Islet precursor cell (in vitro differentiated cells): ENCODE measurements at regions not wholly inside any gene's neighbourhood (a gene's known extent, or its start where the extent isn't known, plus 50 kb on each side); places are given as distances from the start of the nearest gene placed in this dataset.
"Not testable (repeated sequence)": the region's sequence is repeated elsewhere in the genome, so short reads cannot be mapped to it uniquely, and the experiment has no call there.

Experiments
- DNase-seq: peaks from one replicate; pipeline ENCODE4 v3.0.0-alpha.2; 2018

DNA sequence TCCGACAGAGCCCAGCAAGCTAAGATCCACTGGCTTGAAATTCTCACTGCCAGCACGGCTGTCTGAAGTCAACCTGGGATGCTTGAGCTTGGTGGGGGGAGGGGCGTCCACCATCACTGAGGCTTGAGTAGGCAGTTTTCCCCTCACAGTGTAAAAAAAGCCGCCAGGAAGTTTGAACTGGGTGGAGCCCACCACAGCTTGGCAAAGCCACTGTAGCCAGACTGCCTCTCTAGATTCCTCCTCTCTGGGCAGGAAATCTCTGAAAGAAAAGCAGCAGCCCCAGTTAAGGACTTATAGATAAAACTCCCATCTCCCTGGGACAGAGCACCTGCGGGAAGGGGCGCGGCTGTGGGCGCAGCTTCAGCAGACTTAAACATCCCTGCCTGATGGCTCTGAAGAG is 68.7 kb upstream of the LIPC start:
- DNase-seq, result not testable (repeated sequence)

- not testable (repeated sequence) for DNase-seq
These were observed 68.1 kb upstream of the LIPC start for GRCh38 chr15:58363673-58364072.

- not testable (repeated sequence) for DNase-seq
These were observed 66.7 kb upstream of the LIPC start for GRCh38 chr15:58365098-58365497.

GRCh38 chr15:58369261-58369701 is 62.5 kb upstream of the LIPC start:
- DNase-seq, result no peak

DNA sequence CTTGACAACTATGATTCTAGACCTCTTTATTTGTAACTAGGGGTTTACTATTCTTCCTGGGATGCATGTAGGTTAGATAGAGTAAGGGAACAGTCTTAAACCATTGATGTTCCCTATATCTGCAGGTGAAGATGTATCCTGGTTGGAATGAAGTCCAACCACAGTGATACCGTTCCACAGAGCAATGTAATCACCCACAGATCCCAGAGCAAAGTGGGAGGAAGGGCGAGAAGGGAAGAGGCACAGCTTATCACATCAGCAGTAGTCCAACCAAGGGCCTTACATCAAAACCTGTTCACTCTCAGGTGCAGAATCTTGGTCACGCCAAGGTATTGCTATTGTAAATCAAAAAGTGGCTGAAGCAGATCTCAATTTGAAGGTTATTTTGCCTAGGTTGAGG is 61.8 kb upstream of the LIPC start:
- DNase-seq, result no peak

DNA sequence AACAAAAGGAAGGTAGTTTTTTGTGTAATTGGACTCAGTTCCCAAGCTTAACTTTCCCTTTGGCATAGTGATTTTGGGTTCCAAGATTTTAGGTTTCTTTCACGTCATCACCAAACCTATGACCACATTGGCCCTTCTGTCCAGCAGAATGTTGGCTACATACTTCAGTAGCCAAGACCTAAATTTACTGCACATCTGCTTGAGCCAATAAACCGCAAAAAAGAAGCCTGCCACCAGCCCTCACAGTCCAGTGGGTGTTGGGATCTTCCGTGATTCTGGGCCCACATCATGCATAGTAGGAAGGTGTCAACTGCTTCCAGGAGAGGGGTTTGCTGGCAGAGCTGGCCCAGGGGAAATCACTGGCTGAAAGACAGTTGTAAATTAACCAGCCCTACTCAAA is 57.6 kb upstream of the LIPC start:
- no peak for DNase-seq

GRCh38 chr15:58377193-58377592 is 54.6 kb upstream of the LIPC start:
- no peak for DNase-seq

- DNase-seq, result no peak
These were observed 53.3 kb upstream of the LIPC start for GRCh38 chr15:58378241-58379085.

DNA sequence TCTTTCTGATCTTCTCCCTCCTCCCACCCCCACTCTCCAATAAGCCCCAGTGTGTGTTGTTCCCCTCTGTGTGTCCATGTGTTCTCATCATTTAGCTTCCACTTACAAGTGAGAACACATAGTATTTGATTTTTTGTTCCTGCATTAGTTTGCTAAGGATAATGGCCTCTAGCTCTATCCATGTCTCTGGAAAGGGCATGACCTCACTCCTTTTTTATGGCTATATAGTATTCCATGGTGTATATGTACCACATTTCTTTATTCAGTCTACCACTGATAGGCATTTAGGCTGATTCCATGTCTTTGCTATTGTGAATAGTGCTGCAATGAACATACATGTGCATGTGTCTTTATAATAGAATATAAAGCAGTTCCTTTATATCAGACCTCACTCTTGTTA is 52.3 kb upstream of the LIPC start:
- not testable (repeated sequence) for DNase-seq

DNA sequence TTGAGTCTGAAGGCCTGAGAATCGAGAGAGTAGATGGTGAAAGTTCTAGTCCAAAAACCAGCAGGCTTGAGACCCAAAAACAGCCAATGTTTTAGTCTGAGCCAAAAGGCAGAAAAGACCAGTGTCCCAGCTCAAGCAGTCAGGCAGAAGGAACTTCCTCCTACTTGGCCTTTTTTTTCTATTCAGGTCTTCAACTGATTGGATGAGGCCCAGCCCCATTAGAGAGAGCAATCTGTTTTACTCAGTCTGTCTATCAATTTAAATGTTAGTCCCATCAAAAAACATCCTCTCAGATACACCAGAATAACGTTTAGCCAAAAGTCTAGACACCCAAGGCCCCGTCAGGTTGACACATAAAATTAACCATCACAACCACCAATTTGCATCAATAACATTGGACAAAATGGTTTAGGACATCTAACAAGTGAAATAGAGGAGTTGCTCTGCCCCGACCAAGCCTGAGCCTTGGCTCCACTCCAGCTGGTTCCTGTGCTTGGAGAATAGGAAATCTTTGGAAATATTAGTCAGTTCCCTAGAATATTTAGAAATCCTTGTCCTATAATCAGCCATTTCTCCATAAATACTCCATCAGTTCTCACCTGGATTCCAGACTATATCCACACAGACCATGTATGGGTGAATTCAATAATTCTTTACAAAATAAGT is 51.4 kb upstream of the LIPC start:
- no peak for DNase-seq

DNA sequence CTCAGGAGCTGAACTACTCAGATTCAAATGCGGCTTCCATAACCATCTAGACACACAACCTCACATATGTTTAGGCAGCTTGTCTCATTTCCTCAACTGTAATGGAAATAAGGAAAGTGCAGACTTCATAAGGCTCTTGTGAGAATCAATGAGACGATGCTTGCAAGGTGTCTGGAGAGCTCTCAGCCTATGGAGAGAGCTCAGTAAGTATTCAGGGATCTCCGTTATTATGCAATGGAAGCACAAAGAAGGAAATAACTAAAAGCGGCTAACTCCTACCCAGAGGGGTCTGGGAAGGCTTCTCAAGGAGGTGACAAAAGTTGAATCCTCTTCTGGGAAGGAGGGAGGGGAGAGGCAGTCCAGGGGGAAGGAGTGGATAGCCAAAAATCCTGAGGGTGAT is 50.1 kb upstream of the LIPC start:
- no peak for DNase-seq
